Breast epithelium (tissue), 4 donors: ENCODE measurements at regions not wholly inside any gene's neighbourhood (a gene's known extent, or its start where the extent isn't known, plus 50 kb on each side); places are given as distances from the start of the nearest gene placed in this dataset.

Source experiments
- DNase-seq, 2 donors: peaks; one replicate each; pipeline ENCODE4 v3.0.0-alpha.2; 2019; ENCODE audit warnings: low spot score in 2 of 2
- H3K27ac ChIP-seq, 2 donors: fragments of 200-600 bp; sonication (generic) in 1 of 2; one replicate each; pipeline ENCODE4 v1.5.1; 2016 to 2019; ENCODE audit warnings: mild to moderate bottlenecking in 1 of 2
- H3K27me3 ChIP-seq, 2 donors: fragments of 200-600 bp; sonication (generic) in 1 of 2; one replicate each; pipeline versions ENCODE4 v1.5.1 to v1.6.0; 2017 to 2019; ENCODE audit warnings: control low read depth in 1 of 2, mild to moderate bottlenecking in 1 of 2
- H3K36me3 ChIP-seq: fragments of 200-600 bp; one replicate; pipeline ENCODE4 v1.5.1; 2019
- H3K4me1 ChIP-seq, 2 donors: fragments of 200-600 bp; sonication (generic); one replicate each; pipeline ENCODE4 v1.5.1; 2016 to 2019; ENCODE audit warnings: control low read depth in 1 of 2
- H3K4me3 ChIP-seq, 3 donors: fragments of 200-600 bp; sonication (generic); 1 replicate in 2 of 3; 2 replicates in 1 of 3; pipeline ENCODE4 v1.5.1; 2016 to 2019; ENCODE audit warnings: mild to moderate bottlenecking in 3 of 3, moderate library complexity in 2 of 3
- H3K9me3 ChIP-seq, 2 donors: fragments of 200-600 bp; sonication (generic) in 1 of 2; one replicate each; pipeline ENCODE4 v1.5.1; 2016 to 2019; ENCODE audit warnings: control low read depth in 1 of 2
- CTCF ChIP-seq, 3 donors: fragments of 450-650 bp; IDR thresholded peaks; one replicate each; pipeline ENCODE4 v1.5.1; 2016 to 2017; ENCODE audit warnings: antibody characterized with exemption in 3 of 3, mild to moderate bottlenecking in 3 of 3, moderate library complexity in 3 of 3
- POLR2A ChIP-seq: fragments of 450-650 bp; IDR thresholded peaks from one replicate; pipeline ENCODE4 v1.6.1; 2016; ENCODE audit warnings: antibody characterized with exemption, mild to moderate bottlenecking, moderate library complexity
- POLR2AphosphoS5 ChIP-seq, 3 donors: sonication (generic); formaldehyde crosslinking; IDR thresholded peaks; one replicate each; pipeline ENCODE4 v1.6.1; 2017; ENCODE audit warnings: antibody characterized with exemption in 3 of 3
- intact Hi-C: fragments of 100-400 bp; cut with DNase I; formaldehyde crosslinking; loops from one replicate; pipeline ENCODE4 v1.15.1; 2023; ENCODE audit warnings: low total_unique reads

GRCh38 chr5:66362687-66363086 is 218.6 kb downstream of the SREK1 start:
- Histone ChIP-seq H3K9me3 (no peaks in the 10 kb centered on the region), H3K27ac (no peak overlapping the region), H3K4me1 (no peaks in the 10 kb centered on the region), H3K36me3 (no peaks in the 10 kb centered on the region), H3K27me3 (no peaks in the 10 kb centered on the region), H3K4me3 (no peak overlapping the region)
- intact Hi-C loops = no loop called here
- no peak for DNase-seq
- TF ChIP-seq POLR2A (no peak), CTCF (IDR thresholded peaks at IDR 0.05) (no peak), POLR2AphosphoS5 (IDR thresholded peaks at IDR 0.05) (no peak)

- no peak for DNase-seq
- Histone ChIP-seq H3K36me3 (no peaks in the 10 kb centered on the region), H3K4me3 (no peak overlapping the region), H3K27ac (no peak overlapping the region), H3K4me1 (no peaks in the 10 kb centered on the region), H3K27me3 (no peaks in the 10 kb centered on the region), H3K9me3 (no peaks in the 10 kb centered on the region)
- no peak for TF ChIP-seq POLR2AphosphoS5 (IDR thresholded peaks at IDR 0.05)
- TF ChIP-seq POLR2A = no peak
- no peak for TF ChIP-seq CTCF (IDR thresholded peaks at IDR 0.05)
- intact Hi-C loops = no loop called here
These were observed 219.0 kb downstream of the SREK1 start for GRCh38 chr5:66363097-66363496.

- TF ChIP-seq POLR2AphosphoS5 (IDR thresholded peaks at IDR 0.05) = no peak
- TF ChIP-seq CTCF (IDR thresholded peaks at IDR 0.05) = no peak
- TF ChIP-seq POLR2A = no peak
These were observed 220.1 kb downstream of the SREK1 start for GRCh38 chr5:66364186-66364585.

GRCh38 chr5:66365981-66366380 is 221.9 kb downstream of the SREK1 start:
- Histone ChIP-seq H3K36me3 (no peaks in the 10 kb centered on the region), H3K27ac (no peak overlapping the region), H3K27me3 (no peaks in the 10 kb centered on the region), H3K9me3 (no peaks in the 10 kb centered on the region), H3K4me3 (no peak overlapping the region), H3K4me1 (no peaks in the 10 kb centered on the region)
- intact Hi-C loops = no loop called here
- TF ChIP-seq POLR2AphosphoS5 (IDR thresholded peaks at IDR 0.05) (no peak), POLR2A (no peak), CTCF (IDR thresholded peaks at IDR 0.05) (no peak)
- no peak for DNase-seq

More at GRCh38 chr5:66364186-66364585, 220.1 kb downstream of the SREK1 start:
- no peaks in the 10 kb centered on the region for H3K27me3 ChIP-seq
- no peaks in the 10 kb centered on the region for H3K9me3 ChIP-seq
- DNase-seq = no peak
- no peaks in the 10 kb centered on the region for H3K4me1 ChIP-seq
- no peak overlapping the region for H3K27ac ChIP-seq
- intact Hi-C loops = no loop called here
- H3K4me3 ChIP-seq = no peak overlapping the region
- H3K36me3 ChIP-seq = no peaks in the 10 kb centered on the region

- TF ChIP-seq POLR2AphosphoS5 (IDR thresholded peaks at IDR 0.05) (no peak), CTCF (IDR thresholded peaks at IDR 0.05) (no peak), POLR2A (no peak)
These were observed 223.9 kb downstream of the SREK1 start for GRCh38 chr5:66367814-66368541.

More at GRCh38 chr5:66367814-66368541, 223.9 kb downstream of the SREK1 start:
- intact Hi-C loops = no loop called here
- Histone ChIP-seq H3K36me3 (no peaks in the 10 kb centered on the region), H3K4me1 (no peaks in the 10 kb centered on the region), H3K27me3 (no peaks in the 10 kb centered on the region), H3K4me3 (no peak overlapping the region), H3K9me3 (no peaks in the 10 kb centered on the region), H3K27ac (no peak overlapping the region)
- no peak for DNase-seq
